HCT116 (cell line): ENCODE measurements at regions not wholly inside any gene's neighbourhood (a gene's known extent, or its start where the extent isn't known, plus 50 kb on each side); places are given as distances from the start of the nearest gene placed in this dataset.

Experiments
- ATAC-seq: fragments of 200-7000 bp; cut with Tn5 transposase; 2 replicates; pipeline ENCODE4 v1.9.1; 2020; ENCODE audit warnings: mild to moderate bottlenecking, moderate library complexity
- BruUV-seq: library from RNA; stranded (reverse); fragments of 400-500 nt; replicated peaks from 2 replicates; lab custom pipeline; 2021; lab: Mats Ljungman, UMichigan
- CTCF ChIA-PET: fragments of 300-600 bp; sonication (Branson Sonifier 250); formaldehyde crosslinking; loops from one replicate; lab custom pipeline; 2021; ENCODE audit warnings: antibody characterized with exemption; lab: Charles Lee
- POLR2A ChIA-PET: fragments of 300-600, 350-600 bp; sonication (Branson Sonifier 250); formaldehyde crosslinking; loops from one replicate; lab custom pipeline; 2021; ENCODE audit warnings: antibody characterized with exemption; lab: Charles Lee
- RAD21 ChIA-PET, 2 experiments: fragments of 300-600 bp; sonication (Branson Sonifier 250); formaldehyde crosslinking; loops; one replicate each; lab custom pipeline; 2023; ENCODE audit warnings: low total read pairs in 2 of 2; ENCODE audit not compliant: uncharacterized antibody in 2 of 2, unreplicated experiment in 2 of 2, low non-redundant PET in 1 of 2; lab: Charles Lee
- DNase-seq: peaks from one replicate; pipeline ENCODE4 v3.0.0-alpha.2; 2010; ENCODE audit warnings: low read depth, low spot score
- H2AFZ ChIP-seq: fragments of 200-600 bp; shearing (Covaris generic), sonication (generic); 2 replicates; pipeline ENCODE4 v1.6.1; 2017; ENCODE audit warnings: low read depth, mixed run types, mixed read lengths, antibody characterized with exemption, low read length; ENCODE audit not compliant: poor library complexity, severe bottlenecking
- H3K27ac ChIP-seq: 2 replicates; pipeline ENCODE4 v1.5.1; 2012; ENCODE audit warnings: low read depth, low read length
- H3K27me3 ChIP-seq: fragments of 200-600 bp; sonication (generic); 2 replicates; pipeline ENCODE4 v1.6.1; 2016; ENCODE audit warnings: mixed run types, low read length, mixed read lengths; ENCODE audit not compliant: insufficient read depth
- H3K36me3 ChIP-seq, 2 experiments: fragments of 200-500 bp in 1 of 2; fragments of 200-600 bp in 1 of 2; sonication (Bioruptor generic) in 1 of 2; sonication (generic) in 1 of 2; 2 replicates each; pipeline versions ENCODE4 v1.5.1 to v1.6.1; 2014 to 2016; ENCODE audit warnings: low read length in 2 of 2, inconsistent platforms in 1 of 2, mixed read lengths in 1 of 2, mixed run types in 1 of 2; ENCODE audit not compliant: insufficient read depth in 2 of 2, control insufficient read depth in 1 of 2
- H3K4me1 ChIP-seq, 2 experiments: fragments of 200-600 bp in 1 of 2; sonication (generic) in 1 of 2; 2 replicates each; pipeline versions ENCODE4 v1.5.1 to v1.6.1; 2012 to 2017; ENCODE audit warnings: low read length in 2 of 2, inconsistent platforms in 1 of 2, mild to moderate bottlenecking in 1 of 2, mixed read lengths in 1 of 2, mixed run types in 1 of 2, moderate library complexity in 1 of 2; ENCODE audit not compliant: insufficient read depth in 2 of 2, control insufficient read depth in 1 of 2
- H3K4me2 ChIP-seq: fragments of 200-600 bp; sonication (generic); 2 replicates; pipeline ENCODE4 v1.6.1; 2017; ENCODE audit warnings: mixed run types, low read length, mixed read lengths
- H3K4me3 ChIP-seq, 2 experiments: fragments of 200-600 bp in 1 of 2; sonication (generic) in 1 of 2; replicated peaks in 1 of 2; 2 replicates each; pipeline ENCODE4 v1.5.1; 2011 to 2016; ENCODE audit warnings: low read length in 2 of 2, control low read depth in 1 of 2, low read depth in 1 of 2, mild to moderate bottlenecking in 1 of 2, mixed read lengths in 1 of 2, mixed run types in 1 of 2
- H3K79me2 ChIP-seq: fragments of 200-600 bp; sonication (generic); 2 replicates; pipeline ENCODE4 v1.6.1; 2017; ENCODE audit warnings: mild to moderate bottlenecking, mixed run types, low read length, moderate library complexity, mixed read lengths; ENCODE audit not compliant: insufficient read depth
- H3K9ac ChIP-seq: fragments of 200-600 bp; sonication (generic); 2 replicates; pipeline ENCODE4 v1.6.1; 2016; ENCODE audit warnings: low read length, mixed read lengths
- H3K9me2 ChIP-seq: fragments of 200-600 bp; sonication (generic), shearing (Covaris generic); 2 replicates; pipeline ENCODE4 v1.6.1; 2017; ENCODE audit warnings: mixed run types, mild to moderate bottlenecking, moderate library complexity; ENCODE audit not compliant: insufficient read depth
- H3K9me3 ChIP-seq, 2 experiments: fragments of 200-500 bp in 1 of 2; fragments of 200-600 bp in 1 of 2; sonication (Bioruptor generic) in 1 of 2; sonication (generic) in 1 of 2; 2 replicates each; pipeline ENCODE4 v1.6.1; 2014 to 2017; ENCODE audit warnings: low read length in 2 of 2, mixed read lengths in 2 of 2, inconsistent platforms in 1 of 2, low read depth in 1 of 2, mild to moderate bottlenecking in 1 of 2, mixed run types in 1 of 2, moderate library complexity in 1 of 2; ENCODE audit not compliant: control insufficient read depth in 1 of 2, insufficient read depth in 1 of 2
- H4K20me1 ChIP-seq: fragments of 200-600 bp; sonication (generic), shearing (Covaris generic); 2 replicates; pipeline ENCODE4 v1.6.1; 2017; ENCODE audit warnings: mixed run types, mild to moderate bottlenecking, moderate library complexity; ENCODE audit not compliant: insufficient read depth
- ATF3 ChIP-seq: IDR thresholded peaks from 2 replicates; pipeline ENCODE4 v1.6.1; 2012
- CEBPB ChIP-seq: IDR thresholded peaks from 2 replicates; pipeline ENCODE4 v1.6.1; 2012; ENCODE audit warnings: low read depth
- CTCF ChIP-seq, 3 experiments: fragments of 200-600 bp in 1 of 3; sonication (generic) in 1 of 3; IDR thresholded peaks in 2 of 3; conservative IDR thresholded peaks in 1 of 3; 2 replicates each; pipeline ENCODE4 v1.5.1; 2012 to 2017; ENCODE audit warnings: low read depth in 2 of 3, low read length in 2 of 3, antibody characterized with exemption in 1 of 3, borderline replicate concordance in 1 of 3, control low read depth in 1 of 3, mild to moderate bottlenecking in 1 of 3, mixed read lengths in 1 of 3, mixed run types in 1 of 3, moderate library complexity in 1 of 3; ENCODE audit not compliant: insufficient read depth in 1 of 3
- EGR1 ChIP-seq: IDR thresholded peaks from 2 replicates; pipeline ENCODE4 v1.6.1; 2012; ENCODE audit warnings: low read depth
- EZH2phosphoT487 ChIP-seq: fragments of 200-600 bp; IDR thresholded peaks from 2 replicates; pipeline ENCODE4 v1.6.1; 2018; ENCODE audit warnings: antibody characterized with exemption, borderline replicate concordance
- FOSL1 ChIP-seq: IDR thresholded peaks from 2 replicates; pipeline ENCODE4 v1.6.1; 2012; ENCODE audit warnings: low read depth
- JUND ChIP-seq: IDR thresholded peaks from 2 replicates; pipeline ENCODE4 v1.6.1; 2012
- POLR2AphosphoS5 ChIP-seq: IDR thresholded peaks from 2 replicates; pipeline ENCODE4 v1.6.1; 2011; ENCODE audit warnings: mild to moderate bottlenecking, low read depth, low read length, moderate library complexity
- RAD21 ChIP-seq: IDR thresholded peaks from 2 replicates; pipeline ENCODE4 v1.6.1; 2012; ENCODE audit warnings: low read depth, mild to moderate bottlenecking
- REST ChIP-seq: IDR thresholded peaks from 2 replicates; pipeline ENCODE4 v1.6.1; 2012; ENCODE audit warnings: low read depth
- SIN3A ChIP-seq: IDR thresholded peaks from 2 replicates; pipeline ENCODE4 v1.6.1; 2012; ENCODE audit warnings: low read depth
- SRF ChIP-seq: IDR thresholded peaks from 2 replicates; pipeline ENCODE4 v1.6.1; 2012; ENCODE audit warnings: low read depth
- ZFX ChIP-seq: fragments of 450-650 bp; IDR thresholded peaks from 2 replicates; pipeline ENCODE4 v1.6.1; 2017
- ZNF274 ChIP-seq: fragments of 200-500 bp; sonication (Bioruptor generic); IDR thresholded peaks from 2 replicates; pipeline ENCODE4 v1.6.1; 2014; ENCODE audit warnings: mild to moderate bottlenecking, low read depth, low read length, inconsistent platforms
- intact Hi-C: fragments of 100-400 bp; cut with micrococcal nuclease; formaldehyde crosslinking; loops from 2 replicates; pipeline ENCODE4 v1.10.0; 2022

- no peak overlapping the region for H2AFZ ChIP-seq
- BruUV-seq = no TSS peak
- no peak overlapping the region for H3K4me2 ChIP-seq
- POLR2A ChIA-PET = no interaction called here
- no peaks in the 10 kb centered on the region for H3K27me3 ChIP-seq
- no peak overlapping the region for H3K27ac ChIP-seq
- H4K20me1 ChIP-seq = no peaks in the 10 kb centered on the region
- no peaks in the 10 kb centered on the region for H3K9me2 ChIP-seq
- H3K4me1 ChIP-seq = no peaks in the 10 kb centered on the region
- intact Hi-C loops = no loop called here
- RAD21 ChIA-PET = no interaction called here
- no peak for DNase-seq
- no peak overlapping the region for H3K9ac ChIP-seq
- CTCF ChIA-PET = no interaction called here
- no peak for ATAC-seq
- H3K79me2 ChIP-seq = no peaks in the 10 kb centered on the region
- TF ChIP-seq CTCF (IDR thresholded peaks at IDR 0.05 in 2 of 3, conservative IDR thresholded peaks at IDR 0.05 in 1 of 3; ENCODE audit: borderline replicate concordance in 1 of 3, insufficient read depth in 1 of 3, low read depth in 2 of 3, low read length in 2 of 3) = no peak
- no peak for TF ChIP-seq EZH2phosphoT487
- TF ChIP-seq ZNF274 = no peak
- no peak for TF ChIP-seq POLR2AphosphoS5
- TF ChIP-seq EGR1 = no peak
- TF ChIP-seq SRF = no peak
- TF ChIP-seq CEBPB = no peak
- no peak for TF ChIP-seq FOSL1
- TF ChIP-seq ZFX = no peak
- TF ChIP-seq ATF3 = no peak
- TF ChIP-seq RAD21 = no peak
- no peak for TF ChIP-seq SIN3A
- TF ChIP-seq REST = no peak
- TF ChIP-seq JUND = no peak
- no peaks in the 10 kb centered on the region for H3K36me3 ChIP-seq
- peaks cover 6 to 12% of the 10 kb centered on the region in 2 experiments; a peak in 2 of 4 replicates for H3K9me3 ChIP-seq
- no peak overlapping the region for H3K4me3 ChIP-seq
Measured at GRCh38 chr2:122639176-122639575, 883.7 kb downstream of the TSN start.
